GM12864 (cell line): ENCODE measurements at regions not wholly inside any gene's neighbourhood (a gene's known extent, or its start where the extent isn't known, plus 50 kb on each side); places are given as distances from the start of the nearest gene placed in this dataset.

ENCODE experiments used
- DNase-seq: peaks from one replicate; pipeline ENCODE4 v3.0.0-alpha.2; 2011; ENCODE audit warnings: low read depth
- H3K4me3 ChIP-seq: 2 replicates; pipeline ENCODE4 v1.5.1; 2011; ENCODE audit warnings: mild to moderate bottlenecking, low read depth, low read length, control low read depth
- TF ChIP-seq, protein P1 (sequence below): IDR thresholded peaks from 2 replicates; pipeline ENCODE4 v1.5.1; 2011; ENCODE audit warnings: low read depth, mild to moderate bottlenecking, moderate library complexity, low read length, control low read depth, inconsistent platforms; ENCODE audit errors: missing control alignments

DNA sequence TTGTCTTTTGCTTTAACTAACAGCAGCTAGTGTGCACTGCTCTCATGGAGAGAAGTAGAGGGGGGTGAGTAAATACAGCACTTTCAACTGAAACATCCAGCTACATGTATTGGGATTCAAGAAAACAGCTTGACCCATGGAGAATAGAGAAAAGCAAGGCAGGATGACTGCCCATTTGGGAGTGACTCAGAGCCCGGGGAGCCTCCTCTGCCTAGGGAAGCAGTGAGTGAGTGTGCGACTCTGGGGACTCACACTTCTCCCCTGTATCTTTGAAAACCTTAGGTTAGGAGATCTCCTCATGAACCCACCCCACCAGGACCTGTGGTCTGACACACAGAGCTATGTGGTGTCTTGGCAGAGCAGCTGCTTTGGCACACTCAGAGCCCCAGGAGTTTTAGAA lies 82.0 kb upstream of the PTGFR start:
- no peak for DNase-seq
- no peak overlapping the region for H3K4me3 ChIP-seq
- TF ChIP-seq, protein P1, sequence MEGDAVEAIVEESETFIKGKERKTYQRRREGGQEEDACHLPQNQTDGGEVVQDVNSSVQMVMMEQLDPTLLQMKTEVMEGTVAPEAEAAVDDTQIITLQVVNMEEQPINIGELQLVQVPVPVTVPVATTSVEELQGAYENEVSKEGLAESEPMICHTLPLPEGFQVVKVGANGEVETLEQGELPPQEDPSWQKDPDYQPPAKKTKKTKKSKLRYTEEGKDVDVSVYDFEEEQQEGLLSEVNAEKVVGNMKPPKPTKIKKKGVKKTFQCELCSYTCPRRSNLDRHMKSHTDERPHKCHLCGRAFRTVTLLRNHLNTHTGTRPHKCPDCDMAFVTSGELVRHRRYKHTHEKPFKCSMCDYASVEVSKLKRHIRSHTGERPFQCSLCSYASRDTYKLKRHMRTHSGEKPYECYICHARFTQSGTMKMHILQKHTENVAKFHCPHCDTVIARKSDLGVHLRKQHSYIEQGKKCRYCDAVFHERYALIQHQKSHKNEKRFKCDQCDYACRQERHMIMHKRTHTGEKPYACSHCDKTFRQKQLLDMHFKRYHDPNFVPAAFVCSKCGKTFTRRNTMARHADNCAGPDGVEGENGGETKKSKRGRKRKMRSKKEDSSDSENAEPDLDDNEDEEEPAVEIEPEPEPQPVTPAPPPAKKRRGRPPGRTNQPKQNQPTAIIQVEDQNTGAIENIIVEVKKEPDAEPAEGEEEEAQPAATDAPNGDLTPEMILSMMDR = no peak

DNA sequence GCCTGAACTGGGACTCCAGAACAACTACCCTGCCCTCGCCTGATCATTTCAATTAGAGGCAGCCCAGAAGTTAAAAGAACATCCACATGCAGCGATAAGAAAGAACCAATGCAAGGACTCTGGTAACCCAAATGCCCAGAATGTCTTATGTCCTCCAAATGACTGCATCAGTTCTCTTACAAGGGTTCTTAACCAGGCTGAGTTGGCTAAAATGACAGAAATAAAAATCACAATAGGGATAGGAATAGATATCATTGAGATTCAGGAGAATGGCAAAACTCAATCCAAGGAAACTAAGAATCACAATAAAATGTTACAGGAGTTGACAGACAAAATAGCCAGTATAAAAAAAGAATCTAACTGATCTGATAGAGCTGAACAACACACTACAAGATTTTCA lies 80.1 kb upstream of the PTGFR start:
- TF ChIP-seq, protein P1 = no peak
- DNase-seq = no peak
- no peak overlapping the region for H3K4me3 ChIP-seq

DNA sequence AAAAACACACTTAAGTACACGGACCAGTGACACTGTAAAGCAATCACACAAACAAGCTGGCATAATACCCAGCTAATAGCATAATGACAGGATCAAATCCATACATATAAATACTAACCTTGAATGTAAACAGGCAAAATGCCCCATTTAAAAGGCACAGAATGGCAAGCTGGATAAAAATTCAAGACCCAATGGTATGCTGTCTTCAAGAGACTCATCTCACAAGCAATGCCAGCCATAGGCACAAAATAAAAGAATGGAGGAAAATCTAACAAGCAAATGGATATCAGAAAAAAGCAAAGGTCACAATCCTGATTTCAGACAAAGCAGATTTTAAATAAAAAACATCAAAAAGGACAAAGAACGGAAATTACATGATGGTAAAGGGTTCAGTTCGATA lies 79.1 kb upstream of the PTGFR start:
- no peak for DNase-seq
- H3K4me3 ChIP-seq = no peak overlapping the region
- TF ChIP-seq, protein P1 = no peak

DNA sequence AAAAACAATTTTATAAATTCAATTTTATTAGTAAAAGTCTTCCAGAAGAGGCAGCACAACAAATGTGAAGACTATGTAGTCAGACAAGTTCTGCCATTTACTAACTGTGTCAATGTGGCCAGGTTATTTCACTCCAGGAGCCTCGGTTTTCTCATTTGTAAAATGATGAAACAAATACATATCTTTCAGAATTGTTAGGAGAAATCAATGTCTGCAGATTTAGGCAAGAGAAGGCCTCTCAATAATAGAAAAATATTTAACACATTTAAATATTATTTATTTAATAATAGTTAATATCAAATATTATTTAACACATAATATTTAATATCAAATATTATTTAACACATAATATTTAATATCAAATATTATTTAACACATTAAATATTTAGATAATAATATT lies 75.6 kb upstream of the PTGFR start:
- no peak overlapping the region for H3K4me3 ChIP-seq
- TF ChIP-seq, protein P1 = no peak
- DNase-seq = no peak

DNA sequence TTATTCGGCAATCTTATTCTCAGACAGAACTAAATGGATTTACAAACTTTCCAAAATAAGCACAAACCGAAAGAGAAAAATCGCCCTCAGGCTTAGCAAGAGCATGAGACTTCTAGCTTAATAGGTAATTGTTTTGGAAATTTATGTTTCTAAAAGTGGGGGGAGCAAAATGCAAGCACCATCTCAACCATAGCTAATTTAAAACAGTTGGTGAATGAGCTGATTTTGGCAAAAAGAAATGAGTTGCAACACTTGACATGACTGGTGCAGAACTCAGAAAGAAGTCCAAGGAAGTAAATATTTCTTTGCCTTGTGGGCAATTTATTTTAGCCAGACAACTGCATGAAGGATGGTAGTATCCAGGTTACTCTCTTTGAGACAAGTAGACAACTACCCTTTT lies 71.5 kb upstream of the PTGFR start:
- DNase-seq = no peak
- TF ChIP-seq, protein P1 = no peak
- no peak overlapping the region for H3K4me3 ChIP-seq

DNA sequence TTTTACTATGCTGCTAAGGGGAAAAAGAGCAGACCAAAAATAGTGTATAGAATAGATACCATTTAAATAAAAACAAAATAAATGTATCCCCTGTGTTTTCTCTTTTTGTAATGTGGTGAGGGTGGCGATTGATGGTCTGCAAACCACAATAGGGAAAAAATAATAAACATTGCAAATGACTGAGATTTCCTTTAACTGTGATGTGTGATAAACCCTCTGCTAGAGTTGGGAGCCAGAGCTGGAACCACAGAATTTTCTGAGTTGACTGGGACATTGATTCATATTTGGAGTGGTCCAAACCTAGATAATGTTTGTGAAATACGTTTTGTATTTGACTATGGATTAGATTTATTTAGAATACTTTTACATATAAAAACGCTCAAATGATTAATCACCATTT lies 70.6 kb upstream of the PTGFR start:
- TF ChIP-seq, protein P1 = no peak
- no peak for DNase-seq

DNA sequence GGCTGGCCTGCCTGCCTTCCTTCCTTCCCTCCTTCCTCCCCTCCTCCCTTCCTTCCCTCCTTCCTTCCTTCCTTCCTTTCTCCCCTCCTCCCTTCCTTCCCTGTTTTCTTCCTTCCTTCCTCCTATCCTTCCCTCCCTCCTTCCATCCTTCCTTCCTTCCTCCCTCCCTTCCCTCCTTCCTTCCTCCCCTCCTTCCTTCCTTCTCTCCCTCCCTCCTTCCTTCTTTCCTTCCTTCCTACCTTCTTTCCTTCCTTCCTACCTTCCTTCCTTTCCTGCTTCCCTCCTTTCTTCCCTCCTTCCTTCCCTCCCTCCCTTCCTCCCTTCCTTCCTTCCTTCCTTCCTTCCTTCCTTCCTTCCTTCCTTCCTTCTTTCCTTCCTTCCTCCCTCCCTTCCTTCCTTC lies 70.1 kb upstream of the PTGFR start:
- DNase-seq = no peak
- no peak overlapping the region for H3K4me3 ChIP-seq
- TF ChIP-seq, protein P1 = no peak

More for the DNA sequence above, 70.6 kb upstream of the PTGFR start:
- H3K4me3 ChIP-seq = no peak overlapping the region
